Bronchial epithelial cell (primary cell): ENCODE measurements at regions not wholly inside any gene's neighbourhood (a gene's known extent, or its start where the extent isn't known, plus 50 kb on each side); places are given as distances from the start of the nearest gene placed in this dataset.
A peak's percentile ranks its signal among the peaks of the same experiment; 100 is the strongest.

Experiments
- DNase-seq: peaks from one replicate; pipeline ENCODE4 v3.0.0-alpha.2; 2010; ENCODE audit warnings: low read depth
- FAIRE-seq: peaks from 2 replicates; lab custom pipeline; 2011; peaks lifted over from hg19 to GRCh38; lab: Jason Lieb, UNC
- H3K27me3 ChIP-seq: 2 replicates; pipeline ENCODE4 v1.5.1; 2011; ENCODE audit warnings: low read length; ENCODE audit not compliant: control insufficient read depth, insufficient read depth
- H3K36me3 ChIP-seq: 2 replicates; pipeline ENCODE4 v1.5.1; 2011; ENCODE audit warnings: low read length; ENCODE audit not compliant: control insufficient read depth, insufficient read depth
- H3K4me3 ChIP-seq: 2 replicates; pipeline ENCODE4 v1.5.1; 2011; ENCODE audit warnings: mild to moderate bottlenecking, low read depth, low read length, control low read depth
- CTCF ChIP-seq: IDR thresholded peaks from 2 replicates; pipeline ENCODE4 v1.5.1; 2011; ENCODE audit warnings: mild to moderate bottlenecking, moderate library complexity, low read length, control low read depth, inconsistent platforms; ENCODE audit not compliant: insufficient read depth, severe bottlenecking

DNA sequence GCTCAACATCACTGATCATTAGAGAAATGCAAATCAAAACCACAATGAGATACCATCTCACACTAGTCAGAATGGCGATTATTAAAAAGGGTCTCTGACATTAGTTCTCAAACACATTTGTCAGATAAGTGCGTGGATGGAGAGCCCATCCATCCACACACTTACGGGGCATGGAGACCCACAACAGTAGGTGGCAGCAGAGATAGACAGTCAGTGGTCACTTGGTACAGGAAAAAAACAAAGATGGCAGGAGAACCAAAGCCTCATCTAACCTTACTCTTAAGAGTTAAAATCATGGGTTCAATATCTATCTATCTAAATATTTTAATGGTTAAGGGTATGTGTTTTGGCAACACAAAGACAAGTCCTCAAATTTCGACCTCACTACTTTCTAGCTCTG is 1378.7 kb upstream of the C9orf72 start:
- FAIRE-seq (no peak), DNase-seq (peak; percentile 27)
- no peak overlapping the region for H3K4me3 ChIP-seq
- no peaks in the 10 kb centered on the region for H3K27me3 ChIP-seq
- peak; percentile 53 for TF ChIP-seq CTCF
- H3K36me3 ChIP-seq = no peaks in the 10 kb centered on the region

- Histone ChIP-seq H3K36me3 (no peaks in the 10 kb centered on the region), H3K27me3 (no peaks in the 10 kb centered on the region), H3K4me3 (no peak overlapping the region)
- TF ChIP-seq CTCF = no peak
- no peak for FAIRE-seq
- DNase-seq = no peak
These were observed 1383.0 kb upstream of the C9orf72 start for GRCh38 chr9:28956116-28956880.

DNA sequence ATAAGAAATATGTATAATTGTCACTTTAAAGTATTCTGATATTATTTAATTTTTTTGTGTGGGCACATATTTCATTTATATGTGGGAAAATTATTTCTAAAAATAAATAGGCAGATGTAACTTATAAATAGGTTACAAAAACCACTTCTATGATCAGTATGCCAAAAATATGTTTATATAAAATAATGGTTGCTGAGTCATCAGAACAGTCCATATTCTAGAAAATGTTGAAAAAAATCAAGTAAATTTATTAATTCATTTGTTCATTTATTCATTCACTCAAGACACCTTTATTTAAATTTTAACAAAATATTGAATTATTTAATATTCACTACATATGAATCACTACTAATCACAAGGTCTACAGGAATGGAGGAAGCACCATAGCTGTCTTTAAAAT is 1387.3 kb upstream of the C9orf72 start:
- H3K27me3 ChIP-seq = no peaks in the 10 kb centered on the region
- H3K36me3 ChIP-seq = no peaks in the 10 kb centered on the region
- TF ChIP-seq CTCF = no peak
- DNase-seq (no peak), FAIRE-seq (no peak)
- H3K4me3 ChIP-seq = no peak overlapping the region

DNA sequence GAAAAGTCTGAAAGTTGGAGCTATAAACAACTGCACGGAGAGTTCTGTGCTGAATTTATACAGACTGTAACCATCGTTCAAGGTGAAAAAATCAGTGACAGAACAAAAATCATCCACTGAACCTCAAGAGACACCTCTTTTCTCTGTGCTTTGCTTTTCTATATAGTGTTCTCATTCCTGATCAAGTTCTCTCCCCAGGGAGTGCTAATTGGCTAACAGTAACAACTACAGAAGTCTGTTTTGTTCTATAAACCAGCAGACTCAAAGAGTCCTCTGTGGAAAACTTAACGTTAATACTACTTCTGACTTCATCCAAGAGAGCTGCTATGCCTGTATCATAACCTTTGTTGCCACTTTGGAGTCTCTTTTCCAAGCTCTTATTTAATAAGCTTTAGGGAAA is 1388.3 kb upstream of the C9orf72 start:
- FAIRE-seq = no peak
- DNase-seq = no peak
- no peak for TF ChIP-seq CTCF

DNA sequence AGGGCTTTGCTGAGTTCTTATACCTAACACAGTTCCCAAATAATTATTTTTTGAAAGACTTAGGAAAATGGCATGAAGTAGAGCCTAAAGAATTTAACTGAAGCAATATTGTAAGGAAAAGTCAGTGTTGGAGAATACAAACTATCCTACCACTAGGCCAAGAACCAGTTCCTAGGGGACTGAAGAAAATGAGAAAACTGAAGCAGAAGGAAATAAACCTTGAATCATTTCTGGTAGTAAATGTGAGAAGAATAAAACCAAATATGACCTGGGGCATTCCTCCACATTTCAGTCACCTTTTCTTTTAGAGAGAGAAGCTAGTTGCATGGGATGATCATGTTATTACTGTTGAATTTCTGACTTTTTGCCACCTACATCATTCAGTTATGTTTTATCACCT is 1393.9 kb upstream of the C9orf72 start:
- Histone ChIP-seq H3K36me3 (no peaks in the 10 kb centered on the region), H3K4me3 (no peak overlapping the region), H3K27me3 (no peaks in the 10 kb centered on the region)
- no peak for TF ChIP-seq CTCF
- FAIRE-seq (no peak), DNase-seq (no peak)

More for the DNA sequence above, 1388.3 kb upstream of the C9orf72 start:
- Histone ChIP-seq H3K4me3 (no peak overlapping the region), H3K27me3 (no peaks in the 10 kb centered on the region), H3K36me3 (no peaks in the 10 kb centered on the region)

DNA sequence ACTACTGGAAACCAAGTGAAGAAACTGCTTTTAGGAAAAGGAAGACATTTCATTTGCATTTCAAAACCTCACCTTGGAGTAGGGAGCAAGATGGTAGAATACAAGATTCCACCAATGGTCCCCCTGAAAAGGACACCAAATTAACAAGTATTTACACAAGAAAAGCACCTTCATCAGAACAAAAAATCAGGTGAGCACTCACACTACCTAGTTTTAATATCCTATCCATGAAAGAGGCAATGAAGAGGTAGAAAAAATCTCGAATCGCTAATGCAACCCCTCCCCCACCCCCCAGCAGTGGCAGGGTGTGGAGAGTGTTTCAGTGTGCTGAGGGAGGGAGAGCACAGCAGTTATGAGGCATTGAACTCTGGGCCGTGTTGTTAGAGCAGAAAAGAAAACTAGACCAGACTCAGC is 1397.0 kb upstream of the C9orf72 start:
- no peak for TF ChIP-seq CTCF
- FAIRE-seq = no peak
- no peak for DNase-seq
- no peaks in the 10 kb centered on the region for H3K36me3 ChIP-seq
- H3K4me3 ChIP-seq = no peak overlapping the region
- H3K27me3 ChIP-seq = peaks cover 2% of the 10 kb centered on the region
